CD4-positive, alpha-beta T cell (primary cell): ENCODE measurements at regions not wholly inside any gene's neighbourhood (a gene's known extent, or its start where the extent isn't known, plus 50 kb on each side); places are given as distances from the start of the nearest gene placed in this dataset.

Experiments used
- ATAC-seq: fragments of 200-7000 bp; cut with Tn5 transposase; one replicate; pipeline ENCODE4 v1.10.0; 2022; ENCODE audit warnings: mild to moderate bottlenecking; ENCODE audit not compliant: poor library complexity
- CTCF ChIA-PET: fragments of 350-600 bp; sonication (Branson Sonifier 250); formaldehyde crosslinking; loops from one replicate; lab custom pipeline; 2021; ENCODE audit warnings: antibody characterized with exemption, inconsistent platforms; lab: Charles Lee
- POLR2A ChIA-PET: fragments of 350-600 bp; sonication (Branson Sonifier 250); formaldehyde crosslinking; loops from one replicate; lab custom pipeline; 2021; ENCODE audit warnings: antibody characterized with exemption, inconsistent platforms; lab: Charles Lee
- DNase-seq, 14 experiments: peaks; one replicate each; pipeline ENCODE4 v3.0.0-alpha.2; 2013 to 2020; ENCODE audit warnings: mixed read lengths in 2 of 14
- H3K27ac ChIP-seq, 2 donors: one replicate each; pipeline versions ENCODE4 v1.5.1 to v1.7.0; 2013; ENCODE audit warnings: low read length in 2 of 2, low read depth in 1 of 2, mild to moderate bottlenecking in 1 of 2
- H3K27me3 ChIP-seq, 2 experiments: 1 replicate in 1 of 2; 2 replicates in 1 of 2; pipeline versions ENCODE4 v1.6.1 to v1.7.0; 2013; ENCODE audit warnings: low read length in 2 of 2, control low read depth in 1 of 2, mild to moderate bottlenecking in 1 of 2, moderate library complexity in 1 of 2; ENCODE audit not compliant: insufficient read depth in 2 of 2, control insufficient read depth in 1 of 2
- H3K36me3 ChIP-seq: one replicate; pipeline ENCODE4 v1.6.1; 2013; ENCODE audit warnings: low read length, control low read depth; ENCODE audit not compliant: insufficient read depth
- H3K4me1 ChIP-seq: one replicate; pipeline ENCODE4 v1.6.1; 2013; ENCODE audit warnings: low read length, control low read depth; ENCODE audit not compliant: insufficient read depth
- H3K4me3 ChIP-seq: one replicate; pipeline ENCODE4 v1.5.1; 2013; ENCODE audit warnings: mild to moderate bottlenecking, low read length, moderate library complexity
- H3K9me3 ChIP-seq, 2 experiments: 1 replicate in 1 of 2; 2 replicates in 1 of 2; pipeline versions ENCODE4 v1.6.1 to v1.7.0; 2013; ENCODE audit warnings: low read length in 2 of 2, mild to moderate bottlenecking in 2 of 2, control low read depth in 1 of 2, moderate library complexity in 1 of 2; ENCODE audit not compliant: control insufficient read depth in 1 of 2, insufficient read depth in 1 of 2
- H3K27ac Mint-ChIP-seq: one replicate; pipeline ENCODE4 v1.8.0; 2020; ENCODE audit warnings: mixed read lengths
- H3K27me3 Mint-ChIP-seq: one replicate; pipeline ENCODE4 v1.8.0; 2021; ENCODE audit warnings: mixed read lengths
- H3K36me3 Mint-ChIP-seq: one replicate; pipeline ENCODE4 v1.8.0; 2021; ENCODE audit warnings: low read depth, mixed read lengths
- H3K4me1 Mint-ChIP-seq: one replicate; pipeline ENCODE4 v1.8.0; 2021; ENCODE audit warnings: low read depth, mixed read lengths
- H3K4me3 Mint-ChIP-seq: one replicate; pipeline ENCODE4 v1.8.0; 2020; ENCODE audit warnings: mild to moderate bottlenecking, mixed read lengths
- H3K9me3 Mint-ChIP-seq: one replicate; pipeline ENCODE4 v1.8.0; 2020; ENCODE audit warnings: mixed read lengths
- CTCF ChIP-seq: fragments of 200-600 bp; IDR thresholded peaks from one replicate; pipeline ENCODE4 v1.8.0; 2022; ENCODE audit warnings: antibody characterized with exemption, mild to moderate bottlenecking
- intact Hi-C, 2 experiments: fragments of 100-400 bp; cut with DNase I in 1 of 2; cut with micrococcal nuclease in 1 of 2; formaldehyde crosslinking; loops; one replicate each; pipeline versions ENCODE4 v1.15.1 to v1.9.0; 2023 to 2025; cut with DNase I, micrococcal nuclease

- Histone ChIP-seq H3K4me3 (no peak overlapping the region), H3K36me3 (no peaks in the 10 kb centered on the region), H3K4me1 (no peaks in the 10 kb centered on the region), H3K27me3 (no peaks in the 10 kb centered on the region), H3K27ac (no peak overlapping the region), H3K9me3 (no peaks in the 10 kb centered on the region)
- ChIA-PET CTCF (no interaction called here), POLR2A (no interaction called here)
- peaks cover 8% of the 10 kb centered on the region for H3K9me3 Mint-ChIP-seq
- TF ChIP-seq CTCF, result no peak
- intact Hi-C loops, result no loop called here
- H3K27me3 Mint-ChIP-seq, result no peaks in the 10 kb centered on the region
- no peak overlapping the region for H3K4me3 Mint-ChIP-seq
- no peak overlapping the region for H3K27ac Mint-ChIP-seq
- H3K4me1 Mint-ChIP-seq, result no peaks in the 10 kb centered on the region
- DNase-seq, result no peak
- no peaks in the 10 kb centered on the region for H3K36me3 Mint-ChIP-seq
- ATAC-seq, result no peak
Observed at GRCh38 chr10:37563107-37563714, 294.2 kb downstream of the ZNF248 start.

GRCh38 chr10:37552881-37553280, 304.5 kb downstream of the ZNF248 start:
- Mint-ChIP-seq H3K27me3 (no peaks in the 10 kb centered on the region), H3K4me3 (no peak overlapping the region), H3K27ac (no peak overlapping the region), H3K4me1 (no peaks in the 10 kb centered on the region), H3K9me3 (peaks cover 8% of the 10 kb centered on the region), H3K36me3 (no peaks in the 10 kb centered on the region)
- Histone ChIP-seq H3K27ac (no peak overlapping the region), H3K4me3 (no peak overlapping the region), H3K4me1 (no peaks in the 10 kb centered on the region), H3K9me3 (peaks cover 0 to 12% of the 10 kb centered on the region in 2 experiments), H3K36me3 (no peaks in the 10 kb centered on the region), H3K27me3 (no peaks in the 10 kb centered on the region)
- intact Hi-C loops, result no loop called here
- ATAC-seq (no peak), DNase-seq (no peak)
- ChIA-PET POLR2A (no interaction called here), CTCF (no interaction called here)
- no peak for TF ChIP-seq CTCF

- intact Hi-C loops, result no loop called here
- H3K4me1 ChIP-seq, result no peaks in the 10 kb centered on the region
- H3K27ac ChIP-seq, result no peak overlapping the region
- DNase-seq (no peak), ATAC-seq (no peak)
- H3K36me3 Mint-ChIP-seq, result no peaks in the 10 kb centered on the region
- H3K4me1 Mint-ChIP-seq, result no peaks in the 10 kb centered on the region
- H3K27me3 Mint-ChIP-seq, result no peaks in the 10 kb centered on the region
- ChIA-PET POLR2A (no interaction called here), CTCF (no interaction called here)
- H3K9me3 ChIP-seq, result peaks cover 0 to 19% of the 10 kb centered on the region in 2 experiments
- H3K27ac Mint-ChIP-seq, result no peak overlapping the region
- TF ChIP-seq CTCF, result no peak
- H3K27me3 ChIP-seq, result no peaks in the 10 kb centered on the region
- H3K36me3 ChIP-seq, result no peaks in the 10 kb centered on the region
- peaks cover 2% of the 10 kb centered on the region for H3K9me3 Mint-ChIP-seq
- H3K4me3 Mint-ChIP-seq, result no peak overlapping the region
- H3K4me3 ChIP-seq, result no peak overlapping the region
Observed at GRCh38 chr10:37549054-37549453, 308.4 kb downstream of the ZNF248 start.
